GM12872 (cell line): ENCODE measurements at regions not wholly inside any gene's neighbourhood (a gene's known extent, or its start where the extent isn't known, plus 50 kb on each side); places are given as distances from the start of the nearest gene placed in this dataset.

ENCODE experiments used
- TF ChIP-seq, protein P1 (sequence below): IDR thresholded peaks from 3 replicates; pipeline ENCODE4 v1.5.1; 2011; ENCODE audit warnings: low read depth, mild to moderate bottlenecking, low read length, moderate library complexity; ENCODE audit not compliant: insufficient read depth

DNA sequence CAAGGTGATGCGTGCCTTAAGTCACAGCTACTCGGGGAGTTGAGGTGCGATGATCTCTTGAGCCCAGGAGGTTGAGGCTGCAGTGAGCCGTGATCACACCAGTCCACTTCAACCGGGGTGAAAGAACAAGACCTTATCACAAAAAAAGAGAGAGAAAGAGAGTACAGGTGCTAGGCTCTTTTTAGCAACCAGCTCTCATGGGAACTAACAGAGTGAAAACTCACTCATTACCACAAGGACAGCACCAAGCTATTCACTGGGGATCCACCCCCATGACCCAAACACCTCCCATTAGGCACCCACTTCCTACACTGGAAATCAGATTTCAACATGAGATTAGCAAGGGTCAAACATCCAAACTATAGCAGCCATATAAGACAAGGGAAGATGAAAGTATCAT, 164.2 kb downstream of the NDUFA12 start:
- TF ChIP-seq, protein P1, sequence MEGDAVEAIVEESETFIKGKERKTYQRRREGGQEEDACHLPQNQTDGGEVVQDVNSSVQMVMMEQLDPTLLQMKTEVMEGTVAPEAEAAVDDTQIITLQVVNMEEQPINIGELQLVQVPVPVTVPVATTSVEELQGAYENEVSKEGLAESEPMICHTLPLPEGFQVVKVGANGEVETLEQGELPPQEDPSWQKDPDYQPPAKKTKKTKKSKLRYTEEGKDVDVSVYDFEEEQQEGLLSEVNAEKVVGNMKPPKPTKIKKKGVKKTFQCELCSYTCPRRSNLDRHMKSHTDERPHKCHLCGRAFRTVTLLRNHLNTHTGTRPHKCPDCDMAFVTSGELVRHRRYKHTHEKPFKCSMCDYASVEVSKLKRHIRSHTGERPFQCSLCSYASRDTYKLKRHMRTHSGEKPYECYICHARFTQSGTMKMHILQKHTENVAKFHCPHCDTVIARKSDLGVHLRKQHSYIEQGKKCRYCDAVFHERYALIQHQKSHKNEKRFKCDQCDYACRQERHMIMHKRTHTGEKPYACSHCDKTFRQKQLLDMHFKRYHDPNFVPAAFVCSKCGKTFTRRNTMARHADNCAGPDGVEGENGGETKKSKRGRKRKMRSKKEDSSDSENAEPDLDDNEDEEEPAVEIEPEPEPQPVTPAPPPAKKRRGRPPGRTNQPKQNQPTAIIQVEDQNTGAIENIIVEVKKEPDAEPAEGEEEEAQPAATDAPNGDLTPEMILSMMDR: no peak

DNA sequence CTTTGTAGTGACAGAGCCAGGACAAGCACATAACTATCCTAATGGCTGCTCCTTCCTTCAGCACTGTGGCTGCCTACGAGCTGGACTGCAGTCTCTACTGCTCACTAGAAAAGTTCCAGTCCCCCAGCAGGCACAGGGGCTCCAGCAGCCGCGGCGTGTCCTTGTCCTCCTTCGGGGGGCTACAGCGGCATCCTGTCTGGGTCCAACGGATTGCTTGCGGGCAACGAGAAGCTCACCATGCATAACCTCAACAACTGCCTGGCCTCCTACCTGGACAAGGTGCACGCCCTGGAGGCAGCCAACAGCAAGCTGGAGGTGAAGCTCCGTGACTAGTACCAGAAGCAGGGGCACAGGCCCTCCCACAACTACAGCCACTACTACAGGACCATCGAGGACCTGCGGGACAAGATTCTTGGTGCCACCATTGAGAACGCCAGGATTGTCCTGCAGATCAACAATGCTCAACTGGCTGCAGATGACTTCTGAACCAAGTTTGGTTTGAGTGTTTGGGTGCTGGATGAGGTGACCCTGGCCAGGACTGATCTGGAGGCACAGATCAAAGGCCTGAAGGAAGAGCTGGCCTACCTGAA, 169.4 kb downstream of the NDUFA12 start:
- TF ChIP-seq, protein P1: no peak

DNA sequence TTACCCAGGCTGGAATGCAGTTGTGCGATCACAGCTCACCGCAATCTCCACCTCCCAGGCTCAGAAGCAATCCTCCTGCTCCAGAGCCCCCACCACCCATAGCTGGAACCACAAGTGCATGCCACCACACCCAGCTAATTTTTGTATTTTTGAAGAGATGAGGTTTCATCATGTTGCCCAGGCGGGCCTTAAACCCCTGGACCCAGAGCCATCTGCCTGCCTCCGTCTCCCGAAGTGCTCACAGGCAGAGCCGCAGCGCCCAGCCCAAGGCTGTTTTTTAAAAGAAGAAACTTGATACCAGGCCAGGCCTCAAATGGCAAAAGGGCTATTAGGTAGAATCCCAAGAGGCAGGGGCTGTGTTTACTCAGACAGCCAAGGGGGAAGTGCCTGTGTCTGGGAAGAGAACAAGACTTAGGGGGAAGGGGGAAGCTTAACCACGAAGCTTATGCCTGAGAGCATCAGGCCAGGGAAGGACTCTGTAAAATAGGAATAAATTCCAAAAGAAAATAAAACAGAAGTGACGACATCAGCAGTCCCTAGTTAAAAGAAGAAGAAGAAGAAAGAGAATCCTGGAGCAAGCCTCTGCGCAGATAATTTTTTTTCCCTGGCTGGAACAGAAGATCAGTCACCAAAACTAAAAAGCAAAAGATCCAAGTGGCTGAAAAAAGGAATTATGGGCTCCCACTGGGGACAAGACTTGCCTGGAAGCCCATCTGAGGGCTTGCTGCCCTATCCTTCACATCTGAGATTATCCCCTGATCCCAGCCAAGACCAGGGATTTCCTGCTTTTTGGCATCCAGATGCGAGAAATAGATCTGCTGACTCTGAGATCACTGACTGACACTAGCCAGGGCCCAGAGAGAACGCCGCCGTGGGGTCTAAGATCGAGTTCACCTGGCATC, 170.5 kb downstream of the NDUFA12 start:
- TF ChIP-seq, protein P1: no peak

DNA sequence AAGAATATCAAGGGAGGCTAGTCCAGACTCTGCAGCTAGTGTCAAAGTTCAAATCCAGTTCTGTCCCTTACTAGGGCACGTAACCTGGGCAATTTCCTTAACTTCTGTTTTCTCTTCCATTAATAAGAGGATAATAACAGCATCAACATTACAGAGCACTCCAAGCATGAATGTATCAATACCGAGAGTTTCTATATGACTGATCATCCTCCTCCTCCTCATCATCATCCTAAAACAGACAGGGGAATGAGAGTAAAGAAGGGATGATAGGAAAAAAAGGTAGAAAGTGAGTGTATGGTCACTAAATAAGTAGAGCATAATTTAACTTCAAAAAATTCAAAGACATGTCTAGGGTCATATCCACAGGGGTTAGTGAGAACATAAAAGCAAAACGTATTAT, 171.4 kb downstream of the NDUFA12 start:
- TF ChIP-seq, protein P1: no peak

DNA sequence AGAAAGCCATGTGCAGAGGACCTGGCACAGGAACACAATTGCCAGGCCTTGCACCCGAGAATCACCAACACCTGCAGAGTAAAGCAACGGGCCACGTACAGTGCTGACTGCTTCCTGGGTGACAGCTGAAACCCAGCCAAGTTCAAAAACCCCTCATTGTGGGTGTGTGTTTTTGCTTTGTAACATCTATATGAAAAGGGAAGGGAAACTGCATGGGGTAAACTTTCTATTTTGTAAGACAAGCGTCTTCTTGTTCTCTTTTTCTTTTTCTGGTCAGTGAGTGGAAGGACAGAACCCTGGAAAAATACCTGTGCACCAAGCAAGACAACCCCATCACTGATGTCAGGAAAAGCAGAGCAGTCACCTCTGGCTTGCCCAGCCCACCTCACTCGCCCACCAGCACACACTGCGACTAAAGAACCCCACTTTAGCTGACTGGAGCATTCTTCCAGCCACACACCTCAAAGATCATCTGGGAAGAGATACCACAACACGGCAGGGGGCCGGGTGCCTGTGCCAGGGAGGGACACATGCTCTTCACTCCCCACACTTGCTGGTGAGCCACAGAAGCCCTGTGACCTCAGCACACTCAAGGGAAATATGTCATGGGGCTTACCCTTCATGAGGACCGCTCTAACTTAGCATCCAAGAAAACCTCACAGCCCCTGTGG, 172.3 kb downstream of the NDUFA12 start:
- TF ChIP-seq, protein P1: no peak

DNA sequence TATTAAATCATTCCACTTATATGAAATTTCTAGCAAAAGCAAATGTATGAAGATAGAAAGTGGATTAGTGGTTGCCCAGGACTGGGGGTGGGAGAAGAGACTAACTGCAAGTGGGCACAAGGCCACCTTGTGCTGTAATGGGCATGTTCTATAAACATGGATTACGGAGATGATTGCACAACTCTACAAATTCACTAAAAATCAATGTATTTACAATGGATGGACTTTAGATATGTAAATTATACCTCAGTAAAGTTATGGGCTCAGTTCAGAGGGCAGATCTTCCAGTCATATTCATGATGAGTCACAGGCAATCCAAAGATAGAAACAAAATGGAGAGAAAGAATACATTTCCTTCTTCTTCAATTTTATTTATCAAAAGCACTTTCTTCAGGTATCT, 173.9 kb downstream of the NDUFA12 start:
- TF ChIP-seq, protein P1: no peak

DNA sequence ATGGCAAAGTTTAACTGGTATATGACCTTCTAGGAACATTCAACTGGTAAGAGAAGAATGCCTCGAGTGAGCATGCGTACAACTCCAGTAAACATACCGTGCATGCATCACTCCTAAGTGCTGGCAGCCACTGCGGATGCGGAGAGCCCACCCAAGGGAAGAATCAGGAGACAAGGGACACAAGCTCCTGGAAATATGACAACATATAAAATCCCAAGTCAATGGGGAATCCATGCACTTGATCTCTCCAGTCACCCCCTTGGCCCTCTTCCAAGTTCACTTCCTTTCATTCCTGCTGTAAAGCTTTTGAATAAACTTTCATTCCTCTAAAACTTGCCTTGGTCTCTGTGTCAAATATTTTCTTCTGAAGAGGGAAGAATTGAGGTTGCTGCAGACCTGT, 168.7 kb upstream of the TMCC3 start:
- TF ChIP-seq, protein P1: no peak
